HUES6 (cell line): ENCODE measurements at regions not wholly inside any gene's neighbourhood (a gene's known extent, or its start where the extent isn't known, plus 50 kb on each side); places are given as distances from the start of the nearest gene placed in this dataset.

ENCODE experiments used
- H3K27ac ChIP-seq: 2 replicates; pipeline ENCODE4 v1.7.0; 2013; ENCODE audit warnings: low read depth, mild to moderate bottlenecking, low read length, inconsistent platforms
- H3K27me3 ChIP-seq: 2 replicates; pipeline ENCODE4 v1.6.1; 2013; ENCODE audit warnings: low read length; ENCODE audit not compliant: control insufficient read depth, insufficient read depth
- H3K36me3 ChIP-seq: 2 replicates; pipeline ENCODE4 v1.6.1; 2013; ENCODE audit warnings: low read length; ENCODE audit not compliant: control insufficient read depth, insufficient read depth
- H3K4me1 ChIP-seq: 2 replicates; pipeline ENCODE4 v1.6.1; 2013; ENCODE audit warnings: low read length; ENCODE audit not compliant: control insufficient read depth, insufficient read depth
- H3K4me3 ChIP-seq: 2 replicates; pipeline ENCODE4 v1.5.1; 2013; ENCODE audit warnings: low read depth, low read length
- H3K9ac ChIP-seq: one replicate; pipeline ENCODE4 v1.6.1; 2013; ENCODE audit warnings: mild to moderate bottlenecking, low read length
- H3K9me3 ChIP-seq: 2 replicates; pipeline ENCODE4 v1.6.1; 2013; ENCODE audit warnings: low read depth, low read length; ENCODE audit not compliant: control insufficient read depth, insufficient read depth

- Histone ChIP-seq H3K4me3 (no peak overlapping the region), H3K27ac (no peak overlapping the region), H3K4me1 (peaks cover 7% of the 10 kb centered on the region), H3K36me3 (no peaks in the 10 kb centered on the region), H3K9me3 (no peaks in the 10 kb centered on the region), H3K9ac (no peak overlapping the region), H3K27me3 (no peaks in the 10 kb centered on the region)
Observed at GRCh38 chr13:67645874-67646467, 415.8 kb upstream of the PCDH9 start.

GRCh38 chr13:67643516-67644055, 413.4 kb upstream of the PCDH9 start:
- Histone ChIP-seq H3K9me3 (no peaks in the 10 kb centered on the region), H3K27ac (no peak overlapping the region), H3K9ac (no peak overlapping the region), H3K36me3 (no peaks in the 10 kb centered on the region), H3K27me3 (no peaks in the 10 kb centered on the region), H3K4me3 (no peak overlapping the region), H3K4me1 (peaks cover 7% of the 10 kb centered on the region)

GRCh38 chr13:67642657-67643056, 412.5 kb upstream of the PCDH9 start:
- no peak overlapping the region for H3K9ac ChIP-seq
- no peak overlapping the region for H3K27ac ChIP-seq
- no peaks in the 10 kb centered on the region for H3K9me3 ChIP-seq
- H3K4me1 ChIP-seq = peaks cover 7% of the 10 kb centered on the region
- H3K36me3 ChIP-seq = no peaks in the 10 kb centered on the region
- no peaks in the 10 kb centered on the region for H3K27me3 ChIP-seq
- H3K4me3 ChIP-seq = no peak overlapping the region

GRCh38 chr13:67635754-67636153, 405.6 kb upstream of the PCDH9 start:
- Histone ChIP-seq H3K27ac (no peak overlapping the region), H3K36me3 (no peaks in the 10 kb centered on the region), H3K27me3 (no peaks in the 10 kb centered on the region), H3K4me3 (no peak overlapping the region), H3K9ac (no peak overlapping the region), H3K4me1 (no peaks in the 10 kb centered on the region; the same call in 1 of the 2 replicates), H3K9me3 (no peaks in the 10 kb centered on the region)

- Histone ChIP-seq H3K36me3 (no peaks in the 10 kb centered on the region), H3K27me3 (no peaks in the 10 kb centered on the region), H3K4me3 (no peak overlapping the region), H3K27ac (no peak overlapping the region), H3K9me3 (no peaks in the 10 kb centered on the region), H3K9ac (no peak overlapping the region), H3K4me1 (no peaks in the 10 kb centered on the region; the same call in 1 of the 2 replicates)
Observed at GRCh38 chr13:67632590-67632989, 402.5 kb upstream of the PCDH9 start.

GRCh38 chr13:67630640-67631039, 400.5 kb upstream of the PCDH9 start:
- Histone ChIP-seq H3K9ac (no peak overlapping the region), H3K27me3 (no peaks in the 10 kb centered on the region), H3K36me3 (no peaks in the 10 kb centered on the region), H3K4me3 (no peak overlapping the region), H3K9me3 (no peaks in the 10 kb centered on the region), H3K27ac (no peak overlapping the region), H3K4me1 (no peaks in the 10 kb centered on the region; the same call in 1 of the 2 replicates)

GRCh38 chr13:67623630-67624029, 393.5 kb upstream of the PCDH9 start:
- Histone ChIP-seq H3K27ac (no peak overlapping the region), H3K9ac (no peak overlapping the region), H3K4me3 (no peak overlapping the region), H3K36me3 (no peaks in the 10 kb centered on the region), H3K27me3 (no peaks in the 10 kb centered on the region), H3K4me1 (no peaks in the 10 kb centered on the region), H3K9me3 (no peaks in the 10 kb centered on the region)

- Histone ChIP-seq H3K4me3 (no peak overlapping the region), H3K27ac (no peak overlapping the region), H3K9me3 (no peaks in the 10 kb centered on the region), H3K36me3 (no peaks in the 10 kb centered on the region), H3K9ac (no peak overlapping the region), H3K27me3 (no peaks in the 10 kb centered on the region), H3K4me1 (no peaks in the 10 kb centered on the region)
Observed at GRCh38 chr13:67620665-67621064, 390.5 kb upstream of the PCDH9 start.

GRCh38 chr13:67619995-67620380, 389.9 kb upstream of the PCDH9 start:
- Histone ChIP-seq H3K4me3 (no peak overlapping the region), H3K9me3 (no peaks in the 10 kb centered on the region), H3K27ac (no peak overlapping the region), H3K9ac (no peak overlapping the region), H3K27me3 (no peaks in the 10 kb centered on the region), H3K4me1 (no peaks in the 10 kb centered on the region), H3K36me3 (no peaks in the 10 kb centered on the region)

- Histone ChIP-seq H3K27me3 (no peaks in the 10 kb centered on the region), H3K27ac (no peak overlapping the region), H3K4me1 (no peaks in the 10 kb centered on the region), H3K9ac (no peak overlapping the region), H3K36me3 (no peaks in the 10 kb centered on the region), H3K4me3 (no peak overlapping the region), H3K9me3 (no peaks in the 10 kb centered on the region)
Observed at GRCh38 chr13:67619351-67619994, 389.3 kb upstream of the PCDH9 start.

- no peak overlapping the region for H3K9ac ChIP-seq
- no peaks in the 10 kb centered on the region for H3K36me3 ChIP-seq
- no peaks in the 10 kb centered on the region for H3K9me3 ChIP-seq
- H3K4me1 ChIP-seq = no peaks in the 10 kb centered on the region
- H3K27ac ChIP-seq = no peak overlapping the region
- H3K27me3 ChIP-seq = no peaks in the 10 kb centered on the region
- no peak overlapping the region for H3K4me3 ChIP-seq
Observed at GRCh38 chr13:67614579-67614978, 384.4 kb upstream of the PCDH9 start.
